Trophoblast cell (in vitro differentiated cells and primary cell): ENCODE measurements at regions not wholly inside any gene's neighbourhood (a gene's known extent, or its start where the extent isn't known, plus 50 kb on each side); places are given as distances from the start of the nearest gene placed in this dataset.

Experiments used
- DNase-seq, 2 donors: peaks; one replicate each; pipeline ENCODE4 v3.0.0-alpha.2; 2016
- H2AFZ ChIP-seq: 2 replicates; pipeline ENCODE4 v1.6.1; 2013; ENCODE audit warnings: low read length, moderate library complexity, mild to moderate bottlenecking; ENCODE audit not compliant: insufficient read depth, poor library complexity
- H2AK5ac ChIP-seq: 2 replicates; pipeline ENCODE4 v1.6.1; 2013; ENCODE audit warnings: mild to moderate bottlenecking, low read length
- H2BK120ac ChIP-seq: 2 replicates; pipeline ENCODE4 v1.6.1; 2013; ENCODE audit warnings: low read length, mild to moderate bottlenecking, moderate library complexity; ENCODE audit not compliant: insufficient read depth, poor library complexity
- H2BK12ac ChIP-seq: 2 replicates; pipeline ENCODE4 v1.6.1; 2013; ENCODE audit warnings: mild to moderate bottlenecking, low read length, moderate library complexity
- H2BK5ac ChIP-seq: 2 replicates; pipeline ENCODE4 v1.6.1; 2013; ENCODE audit warnings: low read length, low read depth, moderate library complexity, mild to moderate bottlenecking; ENCODE audit not compliant: poor library complexity
- H3K14ac ChIP-seq: 2 replicates; pipeline ENCODE4 v1.6.1; 2013; ENCODE audit warnings: mild to moderate bottlenecking, low read length
- H3K18ac ChIP-seq: 2 replicates; pipeline ENCODE4 v1.6.1; 2013; ENCODE audit warnings: mild to moderate bottlenecking, low read length
- H3K23ac ChIP-seq: 2 replicates; pipeline ENCODE4 v1.6.1; 2013; ENCODE audit warnings: low read length
- H3K27ac ChIP-seq: 2 replicates; pipeline ENCODE4 v1.5.1; 2013; ENCODE audit warnings: low read depth, mild to moderate bottlenecking, inconsistent platforms, low read length, moderate library complexity
- H3K27me3 ChIP-seq: 2 replicates; pipeline ENCODE4 v1.6.1; 2013; ENCODE audit warnings: inconsistent platforms, mild to moderate bottlenecking, low read length, moderate library complexity; ENCODE audit not compliant: insufficient read depth
- H3K36me3 ChIP-seq, 2 experiments: 1 replicate in 1 of 2; 2 replicates in 1 of 2; pipeline ENCODE4 v1.6.1; 2013; ENCODE audit warnings: low read length in 2 of 2, mild to moderate bottlenecking in 2 of 2, moderate library complexity in 1 of 2; ENCODE audit not compliant: insufficient read depth in 2 of 2, control insufficient read depth in 1 of 2
- H3K4ac ChIP-seq: 2 replicates; pipeline ENCODE4 v1.6.1; 2013; ENCODE audit warnings: low read depth, mild to moderate bottlenecking, low read length, moderate library complexity
- H3K4me1 ChIP-seq, 2 experiments: 1 replicate in 1 of 2; 2 replicates in 1 of 2; pipeline ENCODE4 v1.6.1; 2013; ENCODE audit warnings: low read length in 2 of 2, mild to moderate bottlenecking in 2 of 2, moderate library complexity in 1 of 2; ENCODE audit not compliant: insufficient read depth in 2 of 2, control insufficient read depth in 1 of 2
- H3K4me2 ChIP-seq: 2 replicates; pipeline ENCODE4 v1.6.1; 2013; ENCODE audit warnings: inconsistent platforms, mild to moderate bottlenecking, low read length, moderate library complexity
- H3K4me3 ChIP-seq: 2 replicates; pipeline ENCODE4 v1.5.1; 2013; ENCODE audit warnings: mild to moderate bottlenecking, low read depth, low read length, inconsistent platforms
- H3K79me1 ChIP-seq: one replicate; pipeline ENCODE4 v1.6.1; 2013; ENCODE audit warnings: low read length
- H3K79me2 ChIP-seq: 2 replicates; pipeline ENCODE4 v1.6.1; 2013; ENCODE audit warnings: low read length, mild to moderate bottlenecking; ENCODE audit not compliant: control insufficient read depth, insufficient read depth, poor library complexity
- H3K9ac ChIP-seq: 2 replicates; pipeline ENCODE4 v1.6.1; 2013; ENCODE audit warnings: mild to moderate bottlenecking, low read length
- H3K9me3 ChIP-seq: 2 replicates; pipeline ENCODE4 v1.6.1; 2013; ENCODE audit warnings: low read depth, mild to moderate bottlenecking, control low read depth, inconsistent platforms, low read length; ENCODE audit not compliant: insufficient read depth
- H4K12ac ChIP-seq: 2 replicates; pipeline ENCODE4 v1.6.1; 2013; ENCODE audit warnings: low read depth, mild to moderate bottlenecking, low read length, moderate library complexity
- H4K8ac ChIP-seq: 2 replicates; pipeline ENCODE4 v1.6.1; 2013; ENCODE audit warnings: low read depth, mild to moderate bottlenecking, low read length, moderate library complexity
- H4K91ac ChIP-seq: one replicate; pipeline ENCODE4 v1.6.1; 2013; ENCODE audit warnings: low read depth, mild to moderate bottlenecking, low read length, moderate library complexity
- WGBS: extraction: QIAGEN DNeasy Blood & Tissue Kit; methylation state at CpG from one replicate; pipeline ENCODE4 v1.1.7; 2013; ENCODE audit warnings: missing lambda C conversion rate; ENCODE audit not compliant: insufficient read length, insufficient coverage; ENCODE audit errors: extremely low coverage; 5-methylcytosine and 5-hydroxymethylcytosine counted together

GRCh38 chr9:8168916-8169438, 369.4 kb upstream of the DMAC1 start:
- Histone ChIP-seq H3K27me3 (no peaks in the 10 kb centered on the region), H3K27ac (no peak overlapping the region), H3K18ac (no peak overlapping the region), H3K36me3 (no peaks in the 10 kb centered on the region), H2BK5ac (no peak overlapping the region), H3K4me2 (no peak overlapping the region), H3K14ac (no peak overlapping the region), H3K9ac (no peak overlapping the region), H3K4me3 (no peak overlapping the region), H2BK120ac (no peak overlapping the region), H3K79me1 (no peaks in the 10 kb centered on the region), H4K91ac (no peak overlapping the region), H3K9me3 (no peaks in the 10 kb centered on the region), H3K79me2 (no peaks in the 10 kb centered on the region), H3K23ac (no peak overlapping the region), H4K12ac (no peak overlapping the region), H3K4ac (no peak overlapping the region), H3K4me1 (no peaks in the 10 kb centered on the region), H2AFZ (no peak overlapping the region), H4K8ac (no peak overlapping the region), H2BK12ac (no peak overlapping the region), H2AK5ac (no peak overlapping the region)
- no peak for DNase-seq
- WGBS = no CpG with 5 or more reads among the region's 2 CpGs

GRCh38 chr9:8160787-8161186, 361.2 kb upstream of the DMAC1 start:
- no peak overlapping the region for H3K9ac ChIP-seq
- H3K27ac ChIP-seq = no peak overlapping the region
- no peak overlapping the region for H4K12ac ChIP-seq
- no peak overlapping the region for H3K4me2 ChIP-seq
- H3K36me3 ChIP-seq = no peaks in the 10 kb centered on the region
- H2AK5ac ChIP-seq = no peak overlapping the region
- no peak overlapping the region for H2BK12ac ChIP-seq
- H2BK5ac ChIP-seq = no peak overlapping the region
- H3K9me3 ChIP-seq = no peaks in the 10 kb centered on the region
- no peaks in the 10 kb centered on the region for H3K79me2 ChIP-seq
- no peak overlapping the region for H3K4ac ChIP-seq
- H3K4me3 ChIP-seq = no peak overlapping the region
- no peak overlapping the region for H3K14ac ChIP-seq
- no peak overlapping the region for H4K8ac ChIP-seq
- H3K18ac ChIP-seq = no peak overlapping the region
- H3K79me1 ChIP-seq = no peaks in the 10 kb centered on the region
- H2AFZ ChIP-seq = no peak overlapping the region
- WGBS = no CpG with 5 or more reads among the region's 1 CpG
- H3K23ac ChIP-seq = no peak overlapping the region
- H3K27me3 ChIP-seq = no peaks in the 10 kb centered on the region
- H2BK120ac ChIP-seq = no peak overlapping the region
- no peaks in the 10 kb centered on the region for H3K4me1 ChIP-seq
- H4K91ac ChIP-seq = no peak overlapping the region
- DNase-seq = no peak

GRCh38 chr9:8158574-8158973, 359.0 kb upstream of the DMAC1 start:
- Histone ChIP-seq H2BK12ac (no peak overlapping the region), H3K27ac (no peak overlapping the region), H2BK120ac (no peak overlapping the region), H3K18ac (no peak overlapping the region), H3K9me3 (no peaks in the 10 kb centered on the region), H2AK5ac (no peak overlapping the region), H3K79me1 (no peaks in the 10 kb centered on the region), H2BK5ac (no peak overlapping the region), H4K91ac (no peak overlapping the region), H3K27me3 (no peaks in the 10 kb centered on the region), H3K79me2 (no peaks in the 10 kb centered on the region), H3K4me3 (no peak overlapping the region), H3K4me2 (no peak overlapping the region), H3K9ac (no peak overlapping the region), H4K12ac (no peak overlapping the region), H3K4ac (no peak overlapping the region), H4K8ac (no peak overlapping the region), H3K14ac (no peak overlapping the region), H3K36me3 (no peaks in the 10 kb centered on the region), H2AFZ (no peak overlapping the region), H3K23ac (no peak overlapping the region), H3K4me1 (no peaks in the 10 kb centered on the region)
- no peak for DNase-seq
- WGBS = no CpG with 5 or more reads among the region's 2 CpGs

DNA sequence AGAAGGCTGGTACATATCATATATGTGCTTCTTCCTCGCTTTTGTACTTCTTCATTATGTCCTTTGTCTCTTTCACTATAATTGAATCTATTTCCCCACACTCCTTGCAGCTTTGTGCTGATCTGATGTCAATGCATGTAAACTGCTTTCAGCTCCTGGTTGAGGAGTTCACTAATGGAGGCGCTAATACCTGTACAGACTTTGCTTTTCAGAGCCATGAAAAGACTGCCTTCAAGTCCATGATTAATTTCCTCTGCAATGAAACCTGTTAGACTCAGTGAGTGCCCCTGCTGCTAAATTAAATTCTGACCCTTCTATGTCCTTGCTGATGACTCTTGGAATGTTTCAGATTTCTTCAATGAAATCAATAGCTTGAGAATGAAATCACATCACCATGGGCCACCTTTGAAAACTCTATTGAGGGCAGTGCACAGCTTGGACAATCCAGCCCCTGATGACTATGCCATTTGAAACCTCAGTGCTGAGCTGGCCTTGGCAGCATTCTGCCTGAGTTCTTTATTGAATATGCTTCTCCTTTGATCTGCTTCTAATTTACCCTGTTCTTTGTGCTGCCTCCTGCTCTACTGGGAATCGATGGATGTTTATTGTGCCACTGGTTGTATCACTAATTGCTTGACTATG, 358.2 kb upstream of the DMAC1 start:
- Histone ChIP-seq H3K9me3 (no peaks in the 10 kb centered on the region), H2AK5ac (no peak overlapping the region), H3K9ac (no peak overlapping the region), H3K4me3 (no peak overlapping the region), H3K4me2 (no peak overlapping the region), H4K91ac (no peak overlapping the region), H4K12ac (no peak overlapping the region), H4K8ac (no peak overlapping the region), H2BK120ac (no peak overlapping the region), H2BK5ac (no peak overlapping the region), H2BK12ac (no peak overlapping the region), H3K18ac (no peak overlapping the region), H3K27me3 (no peaks in the 10 kb centered on the region), H3K27ac (no peak overlapping the region), H3K23ac (no peak overlapping the region), H2AFZ (no peak overlapping the region), H3K4ac (no peak overlapping the region), H3K79me2 (no peaks in the 10 kb centered on the region), H3K36me3 (no peaks in the 10 kb centered on the region), H3K4me1 (no peaks in the 10 kb centered on the region), H3K14ac (no peak overlapping the region), H3K79me1 (no peaks in the 10 kb centered on the region)
- DNase-seq = no peak
- WGBS = no CpG with 5 or more reads among the region's 3 CpGs
